ENCODE measurements at regions not wholly inside any gene's neighbourhood (a gene's known extent, or its start where the extent isn't known, plus 50 kb on each side); places are given as distances from the start of the nearest gene placed in this dataset.
"Not testable (repeated sequence)": the region's sequence is repeated elsewhere in the genome, so short reads cannot be mapped to it uniquely, and the experiment has no call there.

GRCh38 chr2:143837055-143837454 lies 682.9 kb downstream of the ZEB2 start:
- DNase-seq, result not testable (repeated sequence)

DNA sequence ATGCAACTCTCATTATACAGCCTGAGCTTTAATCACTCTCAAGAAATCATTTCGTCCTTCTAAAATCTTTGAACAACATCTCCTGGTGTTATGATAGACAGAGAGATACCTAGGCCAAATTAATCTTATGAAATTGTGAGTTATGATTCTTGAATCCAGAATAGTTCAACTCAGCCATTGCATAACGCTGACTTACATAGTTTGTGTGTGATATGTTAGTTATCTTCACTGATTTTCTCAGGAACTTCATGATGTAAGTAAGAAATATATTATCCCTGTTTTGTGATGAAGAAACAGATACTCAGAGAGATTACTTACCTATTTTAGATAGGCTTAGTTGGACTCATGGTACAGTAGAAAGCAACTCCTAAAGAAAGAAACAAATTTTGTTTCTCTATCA lies 684.4 kb downstream of the ZEB2 start:
- no peak for DNase-seq

- no peak for DNase-seq
Observed at GRCh38 chr2:143833015-143833660, 686.8 kb downstream of the ZEB2 start.

- no peak for DNase-seq
Observed at GRCh38 chr2:143830476-143830875, 689.4 kb downstream of the ZEB2 start.

GRCh38 chr2:143828763-143829537 lies 691.0 kb downstream of the ZEB2 start:
- DNase-seq, result no peak

DNA sequence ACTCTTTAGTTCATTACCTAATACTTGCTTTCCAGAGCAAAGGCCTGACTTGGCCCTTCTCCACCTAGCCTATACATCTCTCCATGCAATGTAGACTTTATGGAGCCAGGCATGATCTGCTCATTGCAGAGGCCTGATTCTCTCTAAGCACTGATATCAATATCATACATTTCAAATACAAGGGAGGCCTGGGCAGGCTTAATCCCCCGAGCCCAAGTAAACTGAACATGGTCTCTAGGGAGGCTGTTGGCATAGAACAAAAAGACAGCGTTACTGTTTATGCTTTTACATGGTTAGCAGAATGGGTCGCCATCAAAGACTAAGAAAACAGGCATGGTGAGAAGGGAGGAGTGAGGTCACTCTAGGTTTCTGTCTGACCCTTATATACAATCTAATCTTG lies 695.1 kb downstream of the ZEB2 start:
- no peak for DNase-seq

DNA sequence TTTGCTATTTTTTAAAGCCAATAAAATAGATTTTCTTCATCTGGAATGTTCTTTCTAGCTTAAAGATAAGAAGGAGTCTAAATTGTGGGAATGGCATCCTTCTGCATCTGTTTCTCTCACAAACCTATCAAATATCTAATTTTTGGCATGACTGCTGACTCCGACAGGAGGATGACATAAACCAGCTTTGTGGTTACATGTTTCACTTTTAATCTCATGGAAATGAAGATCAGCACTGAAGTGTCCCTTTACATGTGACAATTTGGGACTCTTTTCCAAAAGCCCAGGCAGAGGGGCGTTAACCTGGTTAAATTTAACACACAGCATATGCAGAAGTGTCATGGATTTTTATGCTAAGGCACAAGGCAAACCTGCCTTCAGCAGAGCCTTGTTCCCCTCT lies 694.7 kb downstream of the ARHGAP15 start:
- DNase-seq, result no peak

DNA sequence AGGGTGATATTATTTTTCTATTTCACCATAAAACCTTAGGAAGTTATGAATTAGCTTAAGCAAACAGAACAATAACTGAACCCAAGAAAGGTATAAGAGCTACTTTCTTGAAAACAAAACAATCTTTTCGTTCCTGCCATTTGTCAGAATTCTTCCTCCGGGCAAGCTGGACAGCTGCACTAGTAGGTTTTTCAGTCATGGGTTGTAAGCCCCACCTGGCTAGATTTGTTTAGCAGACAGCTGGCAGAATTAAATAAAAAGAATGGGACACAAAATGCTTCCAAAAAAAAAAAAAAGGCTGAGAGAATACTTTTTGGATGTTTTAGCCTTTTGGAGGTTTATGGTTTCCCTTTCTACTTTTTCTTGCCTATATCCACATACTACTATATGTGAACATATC lies 694.1 kb downstream of the ARHGAP15 start:
- DNase-seq, result no peak

DNA sequence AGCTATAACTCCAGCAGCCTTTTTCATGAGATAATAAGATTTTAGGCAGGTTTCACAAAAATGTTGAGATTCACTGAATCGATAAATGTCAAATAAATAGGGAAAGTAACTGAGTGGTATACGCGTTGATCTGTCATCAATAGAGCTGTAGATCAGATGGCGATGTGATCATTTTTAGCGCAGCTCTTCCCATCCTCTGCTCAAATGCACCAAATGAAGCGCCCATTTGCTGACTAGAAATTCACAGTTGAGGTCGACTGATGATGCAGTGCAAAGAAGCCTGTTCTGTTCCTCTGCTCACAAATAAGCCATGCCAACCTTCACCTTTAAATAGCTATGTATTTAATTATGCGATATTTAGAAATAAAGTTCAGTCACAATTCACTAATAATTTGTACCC lies 693.5 kb downstream of the ARHGAP15 start:
- no peak for DNase-seq

- DNase-seq, result no peak
Observed at GRCh38 chr2:143819764-143820163, 690.5 kb downstream of the ARHGAP15 start.

DNA sequence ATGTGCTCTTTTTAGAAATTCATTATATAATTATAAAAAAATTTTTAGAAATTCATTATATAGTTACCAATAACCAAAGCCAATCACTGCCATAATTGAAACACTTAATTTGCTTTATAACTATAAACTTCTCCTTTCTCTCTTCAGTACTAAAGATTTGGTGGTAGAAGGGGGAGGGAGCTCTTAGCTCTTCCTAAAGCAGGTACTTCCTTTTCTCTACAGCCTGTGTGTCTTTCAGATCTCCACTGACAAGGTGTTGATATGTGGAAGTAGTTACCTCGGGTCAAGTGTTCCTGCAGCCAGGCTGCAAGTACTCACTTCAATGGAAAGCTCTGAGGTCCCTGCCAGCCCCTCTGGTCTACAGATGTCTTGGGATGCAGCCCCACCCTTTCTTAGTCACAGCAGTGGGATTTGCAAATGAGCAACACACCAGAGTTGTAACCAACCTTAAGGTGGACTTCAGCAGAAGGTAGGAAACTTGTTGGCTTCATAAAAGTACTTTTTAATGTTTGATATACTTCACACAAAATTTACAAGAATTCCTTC lies 690.0 kb downstream of the ARHGAP15 start:
- DNase-seq, result no peak
